GM06990 (cell line): ENCODE measurements at regions not wholly inside any gene's neighbourhood (a gene's known extent, or its start where the extent isn't known, plus 50 kb on each side); places are given as distances from the start of the nearest gene placed in this dataset.

Experiments used
- DNase-seq: peaks from one replicate; pipeline ENCODE4 v3.0.0-alpha.2; 2011; ENCODE audit not compliant: insufficient read length; ENCODE audit errors: extremely low read depth
- H3K27me3 ChIP-seq: replicated peaks from 2 replicates; pipeline ENCODE4 v1.6.0; 2011; ENCODE audit warnings: low read length; ENCODE audit not compliant: control insufficient read depth, insufficient read depth
- H3K36me3 ChIP-seq: 2 replicates; pipeline ENCODE4 v1.5.1; 2011; ENCODE audit warnings: low read length; ENCODE audit not compliant: control insufficient read depth, insufficient read depth
- H3K4me3 ChIP-seq: replicated peaks from 2 replicates; pipeline ENCODE4 v1.5.1; 2011; ENCODE audit warnings: low read depth, mild to moderate bottlenecking, control low read depth, low read length
- TF ChIP-seq, protein P1 (sequence below): IDR thresholded peaks from 2 replicates; pipeline ENCODE4 v1.5.1; 2011; ENCODE audit warnings: low read length, control low read depth, mild to moderate bottlenecking, inconsistent platforms; ENCODE audit not compliant: insufficient read depth, poor library complexity, severe bottlenecking

DNA sequence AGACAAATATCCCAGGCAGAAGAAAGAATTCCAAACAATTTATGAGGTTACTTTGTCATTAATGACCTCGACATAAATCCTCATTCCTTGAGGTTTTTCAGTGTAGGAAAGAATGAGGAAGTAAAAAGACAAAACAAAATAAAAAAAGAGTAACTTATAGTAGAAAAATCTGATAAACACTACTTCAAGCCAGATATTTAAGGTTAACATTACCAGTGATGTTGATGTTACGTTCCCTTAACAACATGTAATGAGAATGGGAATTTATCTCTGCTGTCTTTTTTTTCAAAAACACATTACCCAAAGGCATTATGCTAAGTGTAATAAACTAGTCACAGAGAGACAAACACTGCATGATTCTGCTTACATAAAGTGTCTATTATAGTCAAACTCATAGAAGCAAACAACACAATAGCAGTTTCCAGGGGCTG lies 935.1 kb downstream of the SLITRK1 start:
- TF ChIP-seq, protein P1, sequence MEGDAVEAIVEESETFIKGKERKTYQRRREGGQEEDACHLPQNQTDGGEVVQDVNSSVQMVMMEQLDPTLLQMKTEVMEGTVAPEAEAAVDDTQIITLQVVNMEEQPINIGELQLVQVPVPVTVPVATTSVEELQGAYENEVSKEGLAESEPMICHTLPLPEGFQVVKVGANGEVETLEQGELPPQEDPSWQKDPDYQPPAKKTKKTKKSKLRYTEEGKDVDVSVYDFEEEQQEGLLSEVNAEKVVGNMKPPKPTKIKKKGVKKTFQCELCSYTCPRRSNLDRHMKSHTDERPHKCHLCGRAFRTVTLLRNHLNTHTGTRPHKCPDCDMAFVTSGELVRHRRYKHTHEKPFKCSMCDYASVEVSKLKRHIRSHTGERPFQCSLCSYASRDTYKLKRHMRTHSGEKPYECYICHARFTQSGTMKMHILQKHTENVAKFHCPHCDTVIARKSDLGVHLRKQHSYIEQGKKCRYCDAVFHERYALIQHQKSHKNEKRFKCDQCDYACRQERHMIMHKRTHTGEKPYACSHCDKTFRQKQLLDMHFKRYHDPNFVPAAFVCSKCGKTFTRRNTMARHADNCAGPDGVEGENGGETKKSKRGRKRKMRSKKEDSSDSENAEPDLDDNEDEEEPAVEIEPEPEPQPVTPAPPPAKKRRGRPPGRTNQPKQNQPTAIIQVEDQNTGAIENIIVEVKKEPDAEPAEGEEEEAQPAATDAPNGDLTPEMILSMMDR, result no peak
- Histone ChIP-seq H3K36me3 (no peaks in the 10 kb centered on the region), H3K27me3 (no peaks in the 10 kb centered on the region), H3K4me3 (no peak overlapping the region)
- no peak for DNase-seq

DNA sequence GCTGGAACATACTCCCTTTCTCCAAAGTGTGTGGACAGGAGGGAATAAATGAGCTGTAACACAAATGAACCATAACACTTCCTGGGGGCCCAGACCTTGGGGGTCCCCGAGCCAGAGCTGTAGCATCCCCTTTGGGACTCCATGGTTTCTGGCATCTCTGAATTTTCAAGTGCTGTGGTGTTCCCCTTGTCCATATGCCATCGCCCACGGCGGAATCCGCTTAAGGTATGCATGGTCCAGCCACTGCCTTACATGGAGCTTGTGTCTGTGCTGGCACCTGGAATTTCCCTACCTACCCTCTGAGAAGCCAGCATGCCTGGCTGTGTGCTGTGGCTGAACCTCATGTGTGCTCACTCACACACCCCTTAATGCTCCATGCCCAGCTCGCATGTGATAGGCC lies 943.6 kb downstream of the SLITRK1 start:
- Histone ChIP-seq H3K4me3 (no peak overlapping the region), H3K27me3 (no peaks in the 10 kb centered on the region), H3K36me3 (no peaks in the 10 kb centered on the region)
- DNase-seq, result no peak
- TF ChIP-seq, protein P1, result no peak

GRCh38 chr13:82934000-82934399 lies 948.3 kb downstream of the SLITRK1 start:
- no peak overlapping the region for H3K4me3 ChIP-seq
- TF ChIP-seq, protein P1, result no peak
- H3K27me3 ChIP-seq, result no peaks in the 10 kb centered on the region
- H3K36me3 ChIP-seq, result no peaks in the 10 kb centered on the region
- no peak for DNase-seq

GRCh38 chr13:82925114-82925513 lies 957.2 kb downstream of the SLITRK1 start:
- Histone ChIP-seq H3K36me3 (no peaks in the 10 kb centered on the region), H3K4me3 (no peak overlapping the region), H3K27me3 (no peaks in the 10 kb centered on the region)
- DNase-seq, result no peak
- TF ChIP-seq, protein P1, result no peak

DNA sequence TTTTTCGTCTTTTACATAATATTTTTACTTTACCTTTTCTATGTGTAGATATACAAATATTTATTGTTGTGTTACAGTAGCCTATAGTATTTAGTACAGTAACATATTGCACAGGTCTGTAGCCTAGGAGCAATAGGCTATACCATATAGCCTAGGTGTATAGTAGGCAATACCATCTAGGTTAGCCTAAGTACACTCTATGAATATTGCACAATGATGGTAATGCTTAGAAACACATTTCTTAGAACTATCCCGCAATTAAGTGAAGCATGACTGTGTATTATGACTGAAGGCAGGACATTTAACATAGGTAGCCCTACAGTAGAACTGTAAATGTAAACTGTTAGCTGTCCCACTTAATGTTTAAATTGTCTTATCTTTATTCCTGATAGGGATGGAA lies 964.3 kb downstream of the SLITRK1 start:
- Histone ChIP-seq H3K27me3 (no peaks in the 10 kb centered on the region), H3K36me3 (no peaks in the 10 kb centered on the region), H3K4me3 (no peak overlapping the region)
- TF ChIP-seq, protein P1, result no peak
- DNase-seq, result no peak

DNA sequence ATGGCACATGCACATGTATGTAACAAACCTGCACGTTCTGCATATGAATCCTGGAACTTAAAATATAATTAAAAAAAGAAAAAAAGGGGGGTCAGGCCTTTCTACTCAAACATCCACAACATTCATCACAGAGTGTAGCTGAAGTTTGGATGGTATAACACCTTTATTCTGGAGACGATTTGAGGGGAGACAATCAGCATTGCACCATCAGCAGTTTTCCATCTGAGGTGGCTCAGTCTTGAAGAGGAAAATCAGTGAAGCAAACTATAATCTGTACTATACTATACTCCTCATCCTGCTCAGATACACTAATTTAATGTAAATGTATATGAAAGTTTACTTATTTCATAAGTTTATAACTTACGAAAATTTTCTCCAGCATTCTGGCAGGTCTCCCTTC lies 969.7 kb downstream of the SLITRK1 start:
- no peaks in the 10 kb centered on the region for H3K27me3 ChIP-seq
- H3K36me3 ChIP-seq, result no peaks in the 10 kb centered on the region
- DNase-seq, result no peak
- TF ChIP-seq, protein P1, result no peak
- no peak overlapping the region for H3K4me3 ChIP-seq
